ENCODE measurements at regions not wholly inside any gene's neighbourhood (a gene's known extent, or its start where the extent isn't known, plus 50 kb on each side); places are given as distances from the start of the nearest gene placed in this dataset.

- H3K9me3 ChIP-seq (ENCODE audit: control insufficient read depth, insufficient read depth, low read length) = no peaks in the 10 kb centered on the region; the same call in 1 of the 2 replicates
- no peak overlapping the region for H2BK15ac ChIP-seq (ENCODE audit: low read depth, low read length)
- no peaks in the 10 kb centered on the region for H3K27me3 ChIP-seq (ENCODE audit: control insufficient read depth, insufficient read depth, low read length)
- H3K27ac ChIP-seq (ENCODE audit: insufficient read depth, low read length) = no peak overlapping the region
- H3K14ac ChIP-seq (replicated peaks; ENCODE audit: low read depth, low read length) = no peak overlapping the region
- no peaks in the 10 kb centered on the region for H3K79me1 ChIP-seq (ENCODE audit: low read depth in 1 of 2, low read length in 2 of 2)
- WGBS, 2 experiments (ENCODE audit: extremely low coverage in 2 of 2, insufficient read length in 1 of 2) = no CpG with 5 or more reads among the region's 2 CpGs
- no peak overlapping the region for H2AK9ac ChIP-seq (replicated peaks; ENCODE audit: low read depth, low read length, poor library complexity)
- no peaks in the 10 kb centered on the region for H3K4me1 ChIP-seq (ENCODE audit: control insufficient read depth, insufficient read depth, low read length)
- H2BK20ac ChIP-seq (ENCODE audit: low read depth, low read length) = no peak overlapping the region
- no peak overlapping the region for H3K23ac ChIP-seq (ENCODE audit: low read depth, low read length)
- ATAC-seq (ENCODE audit: low read depth) (no peak), DNase-seq (no peak)
- H2BK5ac ChIP-seq (ENCODE audit: low read depth, low read length, poor library complexity, severe bottlenecking) = no peak overlapping the region
- no peaks in the 10 kb centered on the region for H4K20me1 ChIP-seq (ENCODE audit: insufficient read depth, low read length)
- ChIA-PET CTCF (no interaction called here), POLR2A (ENCODE audit: unreplicated experiment) (no interaction called here)
- TF ChIP-seq ELK1 (IDR thresholded peaks at IDR 0.05; ENCODE audit: borderline replicate concordance, low read depth, low read length) (no peak), USF2 (IDR thresholded peaks at IDR 0.05; ENCODE audit: low read depth, low read length) (no peak), FOS (IDR thresholded peaks at IDR 0.05; ENCODE audit: low read depth, low read length) (no peak), RCOR1 (IDR thresholded peaks at IDR 0.05; ENCODE audit: insufficient replicate concordance, low read length) (no peak), CEBPB (IDR thresholded peaks at IDR 0.05; ENCODE audit: low read depth, low read length) (no peak), CHD1 (IDR thresholded peaks at IDR 0.05; ENCODE audit: low read depth, low read length) (no peak), NFE2L2 (IDR thresholded peaks at IDR 0.05; ENCODE audit: low read depth, low read length) (no peak), SMC3 (IDR thresholded peaks at IDR 0.05; ENCODE audit: low read depth, low read length) (no peak), MXI1 (IDR thresholded peaks at IDR 0.05; ENCODE audit: borderline replicate concordance, low read depth, low read length) (no peak), POLR2A (IDR thresholded peaks at IDR 0.05; ENCODE audit: low read depth, low read length) (no peak), BHLHE40 (IDR thresholded peaks at IDR 0.05; ENCODE audit: low read depth, low read length) (no peak), MAFK (IDR thresholded peaks at IDR 0.05; ENCODE audit: low read depth, low read length) (no peak), RFX5 (IDR thresholded peaks at IDR 0.05; ENCODE audit: low read depth, low read length) (no peak)
- no peaks in the 10 kb centered on the region for H3K9me1 ChIP-seq (ENCODE audit: insufficient read depth, low read length)
- no peak overlapping the region for H4K5ac ChIP-seq (ENCODE audit: low read depth, low read length)
- no peak overlapping the region for H2AFZ ChIP-seq (replicated peaks; ENCODE audit: low read length, poor library complexity)
- H4K91ac ChIP-seq (ENCODE audit: insufficient read depth, low read depth, low read length) = no peak overlapping the region
- H3K36me3 ChIP-seq (ENCODE audit: control insufficient read depth, insufficient read depth, low read length) = no peaks in the 10 kb centered on the region
- H3K9ac ChIP-seq (ENCODE audit: low read depth, low read length) = no peak overlapping the region
- H2BK120ac ChIP-seq (ENCODE audit: low read depth, low read length) = no peak overlapping the region
- H3K18ac ChIP-seq (ENCODE audit: low read depth, low read length) = no peak overlapping the region
- no TSS peak for BruUV-seq (replicated peaks)
- no peak overlapping the region for H3K4me3 ChIP-seq (ENCODE audit: insufficient read depth, low read depth, low read length)
- dilution Hi-C loops (cut with HindIII; ENCODE audit: low sequenced_read_pairs, unreplicated experiment) (no loop called here), intact Hi-C loops (cut with micrococcal nuclease) (loop anchor here (5.0 kb wide), 1 partner anchor 619 kb away; no protein-coding TSS in a partner anchor), in situ Hi-C loops (cut with MboI; ENCODE audit: low sequenced_read_pairs) (no loop called here)
- H3K56ac ChIP-seq (ENCODE audit: extremely low read depth, insufficient read depth, low read length) = no peak overlapping the region
- H4K8ac ChIP-seq (ENCODE audit: low read depth in 2 of 2, low read length in 2 of 2) = no peak overlapping the region
- H3K4me2 ChIP-seq (ENCODE audit: low read depth, low read length) = no peak overlapping the region
- no peak overlapping the region for H2AK5ac ChIP-seq (ENCODE audit: low read depth, low read length)
- no peak overlapping the region for H3K4ac ChIP-seq (ENCODE audit: low read depth, low read length)
Measured at GRCh38 chr11:129503646-129504045, 128.0 kb downstream of the BARX2 start.

Data from IMR-90 (cell line).